H1 (cell line): ENCODE measurements at regions not wholly inside any gene's neighbourhood (a gene's known extent, or its start where the extent isn't known, plus 50 kb on each side); places are given as distances from the start of the nearest gene placed in this dataset.

Source experiments
- CTCF ChIA-PET: fragments of 300-600 bp; sonication (Branson Sonifier 250); formaldehyde crosslinking; loops from one replicate; lab custom pipeline; 2021; ENCODE audit not compliant: partially characterized antibody; lab: Charles Lee
- POLR2A ChIA-PET: fragments of 300-600 bp; sonication (Branson Sonifier 250); formaldehyde crosslinking; loops from one replicate; lab custom pipeline; 2021; ENCODE audit warnings: inconsistent platforms; ENCODE audit not compliant: partially characterized antibody; lab: Charles Lee
- DNase-seq, 2 experiments: peaks; one replicate each; pipeline versions ENCODE4 v3.0.0 to v3.0.0-alpha.2; 2010 to 2022; ENCODE audit warnings: low spot score in 2 of 2, low read depth in 1 of 2, mixed read lengths in 1 of 2
- FAIRE-seq: peaks from 2 replicates; lab custom pipeline; 2011; peaks lifted over from hg19 to GRCh38; lab: Jason Lieb, UNC
- H2AFZ ChIP-seq: 2 replicates; pipeline ENCODE4 v1.8.1; 2012; ENCODE audit warnings: low read length, inconsistent platforms
- H2AK5ac ChIP-seq: 2 replicates; pipeline ENCODE4 v1.6.1; 2013; ENCODE audit warnings: low read depth, low read length
- H2BK120ac ChIP-seq: replicated peaks from 2 replicates; pipeline ENCODE3; 2013; ENCODE audit warnings: low read depth, low read length, inconsistent platforms
- H2BK12ac ChIP-seq: 2 replicates; pipeline ENCODE4 v1.6.1; 2013; ENCODE audit warnings: low read depth, low read length
- H2BK15ac ChIP-seq: 2 replicates; pipeline ENCODE4 v1.6.1; 2013; ENCODE audit warnings: low read length
- H2BK20ac ChIP-seq: 2 replicates; pipeline ENCODE4 v1.6.1; 2013; ENCODE audit warnings: low read length
- H2BK5ac ChIP-seq: 2 replicates; pipeline ENCODE4 v1.6.1; 2013; ENCODE audit warnings: low read depth, low read length
- H3K14ac ChIP-seq: 2 replicates; pipeline ENCODE4 v1.6.1; 2013; ENCODE audit warnings: inconsistent platforms; ENCODE audit not compliant: insufficient read length
- H3K18ac ChIP-seq: 2 replicates; pipeline ENCODE4 v1.6.1; 2013; ENCODE audit warnings: low read length; ENCODE audit errors: extremely low read depth
- H3K23ac ChIP-seq: 2 replicates; pipeline ENCODE4 v1.6.1; 2013; ENCODE audit warnings: inconsistent platforms; ENCODE audit not compliant: insufficient read length
- H3K23me2 ChIP-seq: 2 replicates; pipeline ENCODE4 v1.6.1; 2013; ENCODE audit warnings: low read depth, low read length
- H3K27ac ChIP-seq: 2 replicates; pipeline ENCODE4 v1.6.1; 2011; ENCODE audit warnings: low read depth, low read length, inconsistent platforms
- H3K27me3 ChIP-seq, 4 experiments: replicated peaks in 1 of 4; 1 replicate in 1 of 4; 2 replicates in 3 of 4; pipeline versions ENCODE4 v1.6.1 to v1.8.1; 2011 to 2013; ENCODE audit warnings: low read length in 3 of 4, mild to moderate bottlenecking in 3 of 4, inconsistent platforms in 2 of 4, mixed read lengths in 2 of 4, moderate library complexity in 1 of 4; ENCODE audit not compliant: control insufficient read depth in 3 of 4, insufficient read depth in 3 of 4; ENCODE audit errors: extremely low read depth in 1 of 4
- H3K36me3 ChIP-seq, 4 experiments: 2 replicates each; pipeline versions ENCODE4 v1.6.1 to v1.8.1; 2011 to 2013; ENCODE audit warnings: mild to moderate bottlenecking in 4 of 4, low read length in 3 of 4, moderate library complexity in 2 of 4, control low read depth in 1 of 4, inconsistent platforms in 1 of 4; ENCODE audit not compliant: insufficient read depth in 4 of 4, control insufficient read depth in 2 of 4
- H3K4ac ChIP-seq: replicated peaks from 2 replicates; pipeline ENCODE3; 2013; ENCODE audit warnings: low read length, low read depth, mixed read lengths, inconsistent platforms; ENCODE audit not compliant: insufficient read length
- H3K4me1 ChIP-seq, 4 experiments: replicated peaks in 1 of 4; 1 replicate in 1 of 4; 2 replicates in 3 of 4; pipeline versions ENCODE4 v1.6.1 to v1.8.1; 2011 to 2013; ENCODE audit warnings: low read length in 3 of 4, inconsistent platforms in 2 of 4, mixed read lengths in 1 of 4; ENCODE audit not compliant: insufficient read depth in 4 of 4, control insufficient read depth in 3 of 4
- H3K4me2 ChIP-seq, 2 experiments: 2 replicates each; pipeline versions ENCODE4 v1.6.1 to v1.8.1; 2011 to 2013; ENCODE audit warnings: low read depth in 2 of 2, low read length in 2 of 2, control low read depth in 1 of 2, inconsistent platforms in 1 of 2, mild to moderate bottlenecking in 1 of 2; ENCODE audit not compliant: insufficient read depth in 1 of 2
- H3K4me3 ChIP-seq, 4 experiments: fragments of 200-600, 300-600 bp in 1 of 4; sonication (generic), shearing (Covaris generic), sonication (Bioruptor Twin) in 1 of 4; 2 replicates each; pipeline versions ENCODE4 v1.5.1 to v1.8.1; 2011 to 2016; ENCODE audit warnings: low read length in 4 of 4, low read depth in 3 of 4, control low read depth in 2 of 4, inconsistent platforms in 2 of 4, mild to moderate bottlenecking in 2 of 4, mixed read lengths in 1 of 4, moderate library complexity in 1 of 4; ENCODE audit not compliant: insufficient read depth in 2 of 4; ENCODE audit errors: extremely low read depth in 1 of 4
- H3K56ac ChIP-seq: replicated peaks from 2 replicates; pipeline ENCODE3; 2013; ENCODE audit warnings: low read depth, mild to moderate bottlenecking, mixed read lengths, low read length, inconsistent platforms; ENCODE audit not compliant: insufficient read length
- H3K79me1 ChIP-seq: 2 replicates; pipeline ENCODE4 v1.6.1; 2013; ENCODE audit warnings: low read depth, low read length, control low read depth
- H3K79me2 ChIP-seq, 2 experiments: 2 replicates each; pipeline versions ENCODE4 v1.6.1 to v1.8.1; 2012 to 2013; ENCODE audit warnings: low read length in 2 of 2, mild to moderate bottlenecking in 2 of 2, inconsistent platforms in 1 of 2; ENCODE audit not compliant: insufficient read depth in 2 of 2, control insufficient read depth in 1 of 2
- H3K9ac ChIP-seq, 4 experiments: replicated peaks in 1 of 4; 1 replicate in 1 of 4; 2 replicates in 3 of 4; pipeline versions ENCODE4 v1.6.1 to v1.8.1; 2011 to 2013; ENCODE audit warnings: low read depth in 3 of 4, low read length in 3 of 4, control low read depth in 2 of 4, mild to moderate bottlenecking in 2 of 4, moderate library complexity in 2 of 4, inconsistent platforms in 1 of 4; ENCODE audit errors: extremely low read depth in 1 of 4
- H3K9me3 ChIP-seq, 2 experiments: 2 replicates each; pipeline versions ENCODE4 v1.6.1 to v1.8.1; 2012 to 2013; ENCODE audit warnings: mild to moderate bottlenecking in 2 of 2, moderate library complexity in 2 of 2, control low read depth in 1 of 2, inconsistent platforms in 1 of 2, low read depth in 1 of 2, low read length in 1 of 2, mixed read lengths in 1 of 2; ENCODE audit not compliant: insufficient read depth in 2 of 2
- H4K20me1 ChIP-seq, 2 experiments: replicated peaks in 1 of 2; 2 replicates each; pipeline versions ENCODE3 to v1.8.1; 2011 to 2013; ENCODE audit warnings: inconsistent platforms in 2 of 2, low read length in 2 of 2, mild to moderate bottlenecking in 1 of 2; ENCODE audit not compliant: insufficient read depth in 2 of 2, control insufficient read depth in 1 of 2
- H4K5ac ChIP-seq: 2 replicates; pipeline ENCODE4 v1.6.1; 2013; ENCODE audit warnings: low read length, low read depth, mixed read lengths, inconsistent platforms; ENCODE audit not compliant: insufficient read length
- H4K8ac ChIP-seq: 2 replicates; pipeline ENCODE4 v1.8.0; 2013; ENCODE audit warnings: mild to moderate bottlenecking, moderate library complexity, low read length, inconsistent platforms; ENCODE audit not compliant: insufficient read depth; ENCODE audit errors: extremely low read depth
- H4K91ac ChIP-seq: replicated peaks from 2 replicates; pipeline ENCODE3; 2013; ENCODE audit warnings: low read length, mixed read lengths, inconsistent platforms; ENCODE audit not compliant: insufficient read length
- ASH2L ChIP-seq: fragments of 200-600, 300-600 bp; sonication (generic); IDR thresholded peaks from one replicate; pipeline ENCODE4 v1.7.1; 2017; ENCODE audit warnings: low read length
- CREB1 ChIP-seq: IDR thresholded peaks from 2 replicates; pipeline ENCODE4 v1.6.1; 2012; ENCODE audit warnings: inconsistent platforms
- EP300 ChIP-seq, 2 experiments: IDR thresholded peaks; 1 replicate in 1 of 2; 2 replicates in 1 of 2; pipeline ENCODE4 v1.6.1; 2011 to 2012; ENCODE audit warnings: low read depth in 2 of 2, low read length in 2 of 2, mild to moderate bottlenecking in 2 of 2, borderline replicate concordance in 1 of 2, inconsistent platforms in 1 of 2, moderate library complexity in 1 of 2
- RAD21 ChIP-seq, 2 experiments: IDR thresholded peaks in 1 of 2; conservative IDR thresholded peaks in 1 of 2; 2 replicates each; pipeline ENCODE4 v1.6.1; 2011; ENCODE audit warnings: low read depth in 2 of 2, low read length in 2 of 2, improper control_type of control experiment in 1 of 2, inconsistent platforms in 1 of 2, mild to moderate bottlenecking in 1 of 2, moderate library complexity in 1 of 2
- RFX5 ChIP-seq: IDR thresholded peaks from 2 replicates; pipeline ENCODE4 v1.6.1; 2011; ENCODE audit warnings: low read depth, low read length, improper control_type of control experiment, borderline replicate concordance
- SAP30 ChIP-seq: fragments of 300-600 bp; sonication (generic); IDR thresholded peaks from 2 replicates; pipeline ENCODE4 v1.7.1; 2012; ENCODE audit warnings: low read length, moderate library complexity, mild to moderate bottlenecking, inconsistent platforms; ENCODE audit not compliant: insufficient read depth, insufficient replicate concordance
- TBP ChIP-seq: IDR thresholded peaks from 2 replicates; pipeline ENCODE4 v1.6.1; 2011; ENCODE audit warnings: low read depth, low read length, improper control_type of control experiment
- YY1 ChIP-seq: IDR thresholded peaks from 2 replicates; pipeline ENCODE4 v1.6.1; 2011; ENCODE audit warnings: low read depth, mild to moderate bottlenecking, low read length
- WGBS, 2 experiments: shearing (Covaris generic) in 1 of 2; methylation state at CpG; one replicate each; pipeline versions ENCODE4 v1.1.6 to v1.1.7; 2013 to 2015; ENCODE audit warnings: low lambda C conversion rate in 2 of 2, mixed read lengths in 2 of 2, inconsistent platforms in 1 of 2, low coverage in 1 of 2, missing lambda C conversion rate in 1 of 2; ENCODE audit not compliant: insufficient replicate concordance in 2 of 2, insufficient coverage in 1 of 2, insufficient read length in 1 of 2; ENCODE audit errors: extremely low coverage in 1 of 2, missing lambda C conversion rate in 1 of 2; 5-methylcytosine and 5-hydroxymethylcytosine counted together
- TF ChIP-seq, protein P1 (sequence below), 3 experiments: IDR thresholded peaks; 1 replicate in 2 of 3; 2 replicates in 1 of 3; pipeline versions ENCODE4 v1.5.1 to v1.6.1; 2011; ENCODE audit warnings: low read length in 3 of 3, mild to moderate bottlenecking in 3 of 3, inconsistent platforms in 2 of 3, low read depth in 1 of 3, moderate library complexity in 1 of 3; ENCODE audit not compliant: insufficient read depth in 1 of 3; ENCODE audit errors: control extremely low read depth in 1 of 3

GRCh38 chr7:142554560-142555532, 194.4 kb upstream of the PRSS1 start:
- POLR2A ChIA-PET: no interaction called here
- H2BK20ac ChIP-seq: no peak overlapping the region
- H3K36me3 ChIP-seq: no peaks in the 10 kb centered on the region
- DNase-seq (no peak), FAIRE-seq (no peak)
- H4K5ac ChIP-seq: no peak overlapping the region
- CTCF ChIA-PET: interaction anchor here (0.9 to 2.6 kb wide), 11 partner anchors 8 to 87 kb away, joined by 3 to 22 read pairs (median 5); no protein-coding TSS in a partner anchor
- no peak overlapping the region for H3K56ac ChIP-seq
- H3K27ac ChIP-seq: no peak overlapping the region
- no peak overlapping the region for H2AK5ac ChIP-seq
- no peaks in the 10 kb centered on the region for H3K4me1 ChIP-seq
- H4K20me1 ChIP-seq: no peaks in the 10 kb centered on the region
- H3K9me3 ChIP-seq: no peaks in the 10 kb centered on the region
- H4K91ac ChIP-seq: no peak overlapping the region
- H2BK120ac ChIP-seq: no peak overlapping the region
- no peak overlapping the region for H2BK12ac ChIP-seq
- no peaks in the 10 kb centered on the region for H3K79me2 ChIP-seq
- no peak overlapping the region for H3K4me3 ChIP-seq
- H2AFZ ChIP-seq: no peak overlapping the region
- no peak overlapping the region for H3K23ac ChIP-seq
- H3K23me2 ChIP-seq: no peaks in the 10 kb centered on the region
- no peak overlapping the region for H3K18ac ChIP-seq
- H3K4ac ChIP-seq: no peak overlapping the region
- H3K4me2 ChIP-seq: no peak overlapping the region
- WGBS, 2 experiments: 83% methylated on average over 10 of the region's 10 CpGs; no CpG with 5 or more reads in 1 of the 2 experiments
- no peaks in the 10 kb centered on the region; a peak in 1 of 7 replicates for H3K27me3 ChIP-seq
- H4K8ac ChIP-seq: no peak overlapping the region
- no peak overlapping the region for H2BK15ac ChIP-seq
- no peak overlapping the region for H3K9ac ChIP-seq
- H2BK5ac ChIP-seq: no peak overlapping the region
- H3K14ac ChIP-seq: no peak overlapping the region
- H3K79me1 ChIP-seq: no peaks in the 10 kb centered on the region
- TF ChIP-seq RAD21 (IDR thresholded peaks at IDR 0.05 in 1 of 2, conservative IDR thresholded peaks at IDR 0.05 in 1 of 2; ENCODE audit: low read depth in 2 of 2, low read length in 2 of 2) (no peak), RFX5 (no peak), YY1 (no peak), ASH2L (no peak), EP300 (IDR thresholded peaks at IDR 0.05; ENCODE audit: borderline replicate concordance in 1 of 2, low read depth in 2 of 2, low read length in 2 of 2) (no peak), TBP (no peak), CREB1 (no peak), SAP30 (no peak)
- TF ChIP-seq, protein P1, sequence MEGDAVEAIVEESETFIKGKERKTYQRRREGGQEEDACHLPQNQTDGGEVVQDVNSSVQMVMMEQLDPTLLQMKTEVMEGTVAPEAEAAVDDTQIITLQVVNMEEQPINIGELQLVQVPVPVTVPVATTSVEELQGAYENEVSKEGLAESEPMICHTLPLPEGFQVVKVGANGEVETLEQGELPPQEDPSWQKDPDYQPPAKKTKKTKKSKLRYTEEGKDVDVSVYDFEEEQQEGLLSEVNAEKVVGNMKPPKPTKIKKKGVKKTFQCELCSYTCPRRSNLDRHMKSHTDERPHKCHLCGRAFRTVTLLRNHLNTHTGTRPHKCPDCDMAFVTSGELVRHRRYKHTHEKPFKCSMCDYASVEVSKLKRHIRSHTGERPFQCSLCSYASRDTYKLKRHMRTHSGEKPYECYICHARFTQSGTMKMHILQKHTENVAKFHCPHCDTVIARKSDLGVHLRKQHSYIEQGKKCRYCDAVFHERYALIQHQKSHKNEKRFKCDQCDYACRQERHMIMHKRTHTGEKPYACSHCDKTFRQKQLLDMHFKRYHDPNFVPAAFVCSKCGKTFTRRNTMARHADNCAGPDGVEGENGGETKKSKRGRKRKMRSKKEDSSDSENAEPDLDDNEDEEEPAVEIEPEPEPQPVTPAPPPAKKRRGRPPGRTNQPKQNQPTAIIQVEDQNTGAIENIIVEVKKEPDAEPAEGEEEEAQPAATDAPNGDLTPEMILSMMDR (IDR thresholded peaks at IDR 0.05; ENCODE audit: control extremely low read depth in 1 of 3, insufficient read depth in 1 of 3, low read depth in 1 of 3, low read length in 3 of 3): no peak
